ENCODE measurements at regions not wholly inside any gene's neighbourhood (a gene's known extent, or its start where the extent isn't known, plus 50 kb on each side); places are given as distances from the start of the nearest gene placed in this dataset.

DNA sequence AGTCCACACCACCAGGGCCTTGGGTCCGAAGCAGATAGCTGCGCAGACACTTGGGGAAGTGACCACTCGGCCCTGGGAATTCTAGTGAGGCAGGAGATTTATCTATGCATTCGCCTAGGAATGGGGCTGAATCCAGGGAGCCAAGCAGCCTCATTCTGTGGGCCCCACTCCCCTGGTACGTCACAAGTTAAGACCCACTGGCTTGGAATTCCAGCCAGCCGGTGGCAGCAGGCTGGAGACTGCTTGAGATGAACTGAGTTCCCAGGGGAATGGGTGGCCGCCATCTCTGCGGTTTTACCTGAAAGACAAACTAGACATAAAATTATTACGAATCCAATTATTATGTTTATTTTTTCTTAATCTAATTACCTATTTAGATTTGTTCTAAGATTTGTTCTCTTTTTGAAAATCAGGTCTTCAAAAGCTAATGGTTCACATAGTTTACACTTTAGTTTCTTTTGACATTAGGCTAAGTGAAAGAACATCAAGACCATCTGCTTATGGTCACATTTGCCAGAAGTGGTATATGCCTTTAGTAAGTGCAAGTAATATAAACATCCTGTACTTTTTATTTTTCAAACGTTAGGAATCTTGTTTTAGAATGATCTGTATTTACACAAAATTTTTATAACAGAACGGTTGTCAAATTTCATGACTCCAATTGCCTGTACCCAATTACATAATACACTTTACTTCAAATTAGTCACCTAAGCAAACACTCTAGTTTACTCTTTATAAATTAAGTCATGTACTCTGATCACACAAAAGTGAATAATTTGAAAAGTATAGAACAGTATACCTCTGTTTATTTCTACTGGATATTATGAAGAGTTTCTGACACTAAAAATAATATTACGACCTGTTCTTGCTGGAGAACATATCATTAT lies 74.4 kb downstream of the SLITRK6 start:
- Histone ChIP-seq H3K27me3 (ENCODE audit: insufficient read depth, low read length, poor library complexity) (no peaks in the 10 kb centered on the region), H3K36me3 (ENCODE audit: insufficient read depth, low read length) (no peaks in the 10 kb centered on the region), H2AFZ (ENCODE audit: low read depth, low read length) (no peak overlapping the region), H3K79me2 (ENCODE audit: insufficient read depth, low read length) (no peaks in the 10 kb centered on the region), H4K20me1 (ENCODE audit: insufficient read depth, low read length) (no peaks in the 10 kb centered on the region), H3K4me1 (ENCODE audit: insufficient read depth, low read length) (no peaks in the 10 kb centered on the region), H3K4me3 (ENCODE audit: low read depth in 1 of 2, low read length in 2 of 2) (no peak overlapping the region), H3K4me2 (ENCODE audit: insufficient read depth, low read length) (no peak overlapping the region), H3K9ac (ENCODE audit: low read depth, low read length) (no peak overlapping the region), H3K9me3 (ENCODE audit: insufficient read depth, low read length, severe bottlenecking) (no peaks in the 10 kb centered on the region), H3K27ac (ENCODE audit: low read length) (no peak overlapping the region)
- ATAC-seq (ENCODE audit: insufficient read depth, low read depth), result no peak
- DNase-seq, result no peak
- TF ChIP-seq, protein P1, sequence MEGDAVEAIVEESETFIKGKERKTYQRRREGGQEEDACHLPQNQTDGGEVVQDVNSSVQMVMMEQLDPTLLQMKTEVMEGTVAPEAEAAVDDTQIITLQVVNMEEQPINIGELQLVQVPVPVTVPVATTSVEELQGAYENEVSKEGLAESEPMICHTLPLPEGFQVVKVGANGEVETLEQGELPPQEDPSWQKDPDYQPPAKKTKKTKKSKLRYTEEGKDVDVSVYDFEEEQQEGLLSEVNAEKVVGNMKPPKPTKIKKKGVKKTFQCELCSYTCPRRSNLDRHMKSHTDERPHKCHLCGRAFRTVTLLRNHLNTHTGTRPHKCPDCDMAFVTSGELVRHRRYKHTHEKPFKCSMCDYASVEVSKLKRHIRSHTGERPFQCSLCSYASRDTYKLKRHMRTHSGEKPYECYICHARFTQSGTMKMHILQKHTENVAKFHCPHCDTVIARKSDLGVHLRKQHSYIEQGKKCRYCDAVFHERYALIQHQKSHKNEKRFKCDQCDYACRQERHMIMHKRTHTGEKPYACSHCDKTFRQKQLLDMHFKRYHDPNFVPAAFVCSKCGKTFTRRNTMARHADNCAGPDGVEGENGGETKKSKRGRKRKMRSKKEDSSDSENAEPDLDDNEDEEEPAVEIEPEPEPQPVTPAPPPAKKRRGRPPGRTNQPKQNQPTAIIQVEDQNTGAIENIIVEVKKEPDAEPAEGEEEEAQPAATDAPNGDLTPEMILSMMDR (IDR thresholded peaks at IDR 0.05; ENCODE audit: borderline replicate concordance, extremely low read depth, low read length, poor library complexity, severe bottlenecking), result no peak
- no peak for TF ChIP-seq EZH2 (IDR thresholded peaks at IDR 0.05; ENCODE audit: borderline replicate concordance, low read depth, low read length, severe bottlenecking)

- DNase-seq, result no peak
- H3K4me1 ChIP-seq (ENCODE audit: insufficient read depth, low read length), result no peaks in the 10 kb centered on the region
- no peak overlapping the region for H2AFZ ChIP-seq (ENCODE audit: low read depth, low read length)
- no peaks in the 10 kb centered on the region for H3K9me3 ChIP-seq (ENCODE audit: insufficient read depth, low read length, severe bottlenecking)
- no peak overlapping the region for H3K9ac ChIP-seq (ENCODE audit: low read depth, low read length)
- H4K20me1 ChIP-seq (ENCODE audit: insufficient read depth, low read length), result no peaks in the 10 kb centered on the region
- TF ChIP-seq, protein P1 (IDR thresholded peaks at IDR 0.05; ENCODE audit: borderline replicate concordance, extremely low read depth, low read length, poor library complexity, severe bottlenecking), result no peak
- no peak for TF ChIP-seq EZH2 (IDR thresholded peaks at IDR 0.05; ENCODE audit: borderline replicate concordance, low read depth, low read length, severe bottlenecking)
- no peaks in the 10 kb centered on the region for H3K36me3 ChIP-seq (ENCODE audit: insufficient read depth, low read length)
- H3K27ac ChIP-seq (ENCODE audit: low read length), result no peak overlapping the region
- no peaks in the 10 kb centered on the region for H3K27me3 ChIP-seq (ENCODE audit: insufficient read depth, low read length, poor library complexity)
- H3K79me2 ChIP-seq (ENCODE audit: insufficient read depth, low read length), result no peaks in the 10 kb centered on the region
- H3K4me2 ChIP-seq (ENCODE audit: insufficient read depth, low read length), result no peak overlapping the region
- ATAC-seq (ENCODE audit: insufficient read depth, low read depth), result no peak
- H3K4me3 ChIP-seq (ENCODE audit: low read depth in 1 of 2, low read length in 2 of 2), result no peak overlapping the region
These were observed 79.5 kb downstream of the SLITRK6 start for GRCh38 chr13:85719749-85720148.

DNA sequence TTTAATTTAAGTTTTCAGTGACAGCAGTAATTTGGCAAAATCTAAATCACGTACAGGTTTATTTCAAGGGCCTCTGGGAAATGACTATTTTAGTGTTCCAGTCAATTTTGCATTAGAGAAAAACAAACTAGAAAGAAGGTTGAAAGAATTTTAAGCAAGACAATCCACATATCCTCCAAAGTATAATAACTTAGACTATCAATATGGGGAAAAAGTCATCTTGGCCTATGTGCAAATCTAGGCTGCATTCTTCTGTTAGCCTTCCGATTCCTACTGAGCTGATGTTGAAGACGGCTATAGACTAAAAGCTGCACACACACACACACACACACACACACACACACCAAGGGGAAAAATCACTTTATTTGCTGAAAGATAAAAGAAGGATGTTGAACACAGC lies 81.3 kb downstream of the SLITRK6 start:
- H3K27me3 ChIP-seq (ENCODE audit: insufficient read depth, low read length, poor library complexity), result no peaks in the 10 kb centered on the region
- no peak overlapping the region for H3K4me3 ChIP-seq (ENCODE audit: low read depth in 1 of 2, low read length in 2 of 2)
- H3K4me2 ChIP-seq (ENCODE audit: insufficient read depth, low read length), result no peak overlapping the region
- H3K4me1 ChIP-seq (ENCODE audit: insufficient read depth, low read length), result no peaks in the 10 kb centered on the region
- H3K9me3 ChIP-seq (ENCODE audit: insufficient read depth, low read length, severe bottlenecking), result no peaks in the 10 kb centered on the region
- H3K79me2 ChIP-seq (ENCODE audit: insufficient read depth, low read length), result no peaks in the 10 kb centered on the region
- H2AFZ ChIP-seq (ENCODE audit: low read depth, low read length), result no peak overlapping the region
- no peak for TF ChIP-seq EZH2 (IDR thresholded peaks at IDR 0.05; ENCODE audit: borderline replicate concordance, low read depth, low read length, severe bottlenecking)
- TF ChIP-seq, protein P1 (IDR thresholded peaks at IDR 0.05; ENCODE audit: borderline replicate concordance, extremely low read depth, low read length, poor library complexity, severe bottlenecking), result no peak
- H3K9ac ChIP-seq (ENCODE audit: low read depth, low read length), result no peak overlapping the region
- DNase-seq (no peak), ATAC-seq (ENCODE audit: insufficient read depth, low read depth) (no peak)
- no peak overlapping the region for H3K27ac ChIP-seq (ENCODE audit: low read length)
- no peaks in the 10 kb centered on the region for H3K36me3 ChIP-seq (ENCODE audit: insufficient read depth, low read length)
- no peaks in the 10 kb centered on the region for H4K20me1 ChIP-seq (ENCODE audit: insufficient read depth, low read length)
